Naive B cell (primary cell): ENCODE measurements at regions not wholly inside any gene's neighbourhood (a gene's known extent, or its start where the extent isn't known, plus 50 kb on each side); places are given as distances from the start of the nearest gene placed in this dataset.

ENCODE experiments used
- ATAC-seq, 2 donors: fragments of 150-1000 bp; cut with Tn5 transposase; 2 replicates each; pipeline ENCODE4 v1.10.0; 2021; ENCODE audit warnings: low read depth in 2 of 2, mild to moderate bottlenecking in 2 of 2, moderate library complexity in 2 of 2
- DNase-seq: peaks from one replicate; pipeline ENCODE4 v3.0.0; 2022
- H3K27ac Mint-ChIP-seq, 6 donors: one replicate each; pipeline ENCODE4 v1.8.0; 2020 to 2022; ENCODE audit warnings: mild to moderate bottlenecking in 6 of 6, mixed read lengths in 6 of 6, moderate library complexity in 5 of 6, inconsistent platforms in 2 of 6
- H3K27me3 Mint-ChIP-seq, 3 donors: one replicate each; pipeline ENCODE4 v1.8.0; 2021 to 2022; ENCODE audit warnings: mixed read lengths in 3 of 3, mild to moderate bottlenecking in 1 of 3
- H3K36me3 Mint-ChIP-seq, 2 donors: one replicate each; pipeline ENCODE4 v1.8.0; 2020 to 2022; ENCODE audit warnings: mixed read lengths in 2 of 2, inconsistent platforms in 1 of 2, mild to moderate bottlenecking in 1 of 2
- H3K4me1 Mint-ChIP-seq, 3 donors: one replicate each; pipeline ENCODE4 v1.8.0; 2020 to 2022; ENCODE audit warnings: mixed read lengths in 3 of 3, inconsistent platforms in 1 of 3, mild to moderate bottlenecking in 1 of 3, moderate library complexity in 1 of 3
- H3K4me3 Mint-ChIP-seq, 8 donors: one replicate each; pipeline ENCODE4 v1.8.0; 2020 to 2022; ENCODE audit warnings: mild to moderate bottlenecking in 8 of 8, mixed read lengths in 8 of 8, moderate library complexity in 8 of 8, inconsistent platforms in 2 of 8
- H3K9me3 Mint-ChIP-seq, 7 donors: one replicate each; pipeline ENCODE4 v1.8.0; 2020 to 2022; ENCODE audit warnings: mixed read lengths in 7 of 7, mild to moderate bottlenecking in 5 of 7, inconsistent platforms in 2 of 7, moderate library complexity in 1 of 7

DNA sequence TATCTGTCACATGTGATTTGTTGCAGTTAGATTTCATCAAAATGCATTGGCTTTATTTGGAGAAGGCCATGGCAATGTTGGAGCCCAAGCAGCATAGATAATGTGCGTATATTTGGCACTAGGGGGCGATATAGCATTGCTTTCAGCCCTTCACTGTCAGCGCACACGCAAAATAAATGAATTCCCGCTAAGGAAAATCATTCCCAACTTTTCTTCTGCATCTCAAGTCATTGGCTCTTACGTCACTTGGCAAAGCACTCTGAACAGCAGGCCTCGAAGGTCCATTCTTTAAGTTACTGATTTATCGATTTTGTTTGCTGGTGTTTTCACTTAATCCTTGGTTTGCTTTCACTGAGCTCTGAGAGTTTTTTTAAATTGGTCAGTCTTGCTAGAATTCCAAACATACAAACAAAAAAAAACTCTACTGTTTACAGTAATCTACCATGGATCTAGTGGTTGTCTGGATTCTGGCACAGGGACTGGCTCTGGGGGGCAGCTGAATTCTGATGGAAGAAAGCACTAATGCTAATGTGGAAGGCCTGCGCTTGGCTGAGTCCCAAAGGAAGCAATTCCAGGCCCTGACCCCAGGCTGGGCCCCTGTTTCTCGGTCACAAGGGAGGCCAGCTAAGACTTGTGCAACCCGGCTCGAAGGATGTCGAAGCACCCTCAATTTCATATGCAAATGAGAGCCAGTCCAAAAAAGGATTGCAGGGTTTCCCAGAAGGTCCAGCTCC lies 97.7 kb upstream of the IPO5 start:
- no peak for ATAC-seq
- Mint-ChIP-seq H3K27ac (no peak overlapping the region), H3K27me3 (peaks cover 6 to 17% (median 9%) of the 10 kb centered on the region in 3 donors), H3K36me3 (no peaks in the 10 kb centered on the region), H3K4me1 (peaks cover 0 to 6% (median 0%) of the 10 kb centered on the region in 3 donors), H3K9me3 (peaks cover 0 to 11% (median 1%) of the 10 kb centered on the region in 7 donors), H3K4me3 (no peak overlapping the region)
- no peak for DNase-seq

DNA sequence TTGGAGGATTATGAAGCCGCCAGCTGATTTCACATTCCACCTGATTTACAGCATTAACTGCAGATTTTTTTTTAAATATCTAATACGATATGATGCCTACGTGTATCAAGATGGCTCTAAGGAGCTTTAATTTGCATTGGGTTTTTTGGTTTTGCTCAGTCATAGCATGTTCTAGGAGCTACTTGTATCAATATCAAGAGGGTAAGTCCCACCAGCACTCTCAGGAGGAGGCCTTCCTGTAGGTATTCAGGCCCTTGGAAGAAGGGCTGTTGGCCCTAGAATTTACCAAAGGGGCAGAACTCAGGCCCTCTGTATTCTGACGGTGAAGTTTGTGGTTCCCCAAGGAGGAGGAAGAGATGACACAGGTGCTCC lies 97.2 kb upstream of the IPO5 start:
- Mint-ChIP-seq H3K4me1 (peaks cover 0 to 6% (median 0%) of the 10 kb centered on the region in 3 donors), H3K36me3 (no peaks in the 10 kb centered on the region), H3K4me3 (no peak overlapping the region), H3K27me3 (peaks cover 6 to 17% (median 7%) of the 10 kb centered on the region in 3 donors), H3K27ac (no peak overlapping the region), H3K9me3 (peaks cover 0 to 10% (median 1%) of the 10 kb centered on the region in 7 donors)
- ATAC-seq: no peak
- DNase-seq: no peak

DNA sequence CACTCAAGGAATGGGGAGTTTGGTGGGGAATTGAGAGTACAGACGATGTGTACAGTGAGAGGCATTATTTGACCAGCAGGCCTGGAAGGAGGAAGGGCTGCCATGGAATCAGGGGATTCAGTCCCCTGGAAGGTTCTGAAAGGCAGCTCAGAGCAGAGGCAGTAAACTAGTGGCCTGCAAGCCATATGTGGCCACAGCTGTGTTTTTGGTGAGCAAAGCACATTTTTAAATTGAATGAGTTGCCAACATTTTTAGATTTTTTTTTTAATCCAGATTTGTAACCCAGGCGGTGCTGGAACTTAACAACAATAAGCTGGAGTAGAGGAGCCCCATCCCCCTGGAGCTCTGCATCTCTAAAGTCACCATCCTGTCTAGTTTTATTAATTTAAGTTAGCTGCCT lies 95.3 kb upstream of the IPO5 start:
- no peak for ATAC-seq
- peaks cover 5 to 13% (median 7%) of the 10 kb centered on the region in 7 donors for H3K9me3 Mint-ChIP-seq
- no peaks in the 10 kb centered on the region for H3K36me3 Mint-ChIP-seq
- peaks cover 0 to 6% (median 0%) of the 10 kb centered on the region in 3 donors for H3K4me1 Mint-ChIP-seq
- no peak for DNase-seq
- no peak overlapping the region for H3K4me3 Mint-ChIP-seq
- peaks cover 5 to 17% (median 6%) of the 10 kb centered on the region in 3 donors for H3K27me3 Mint-ChIP-seq
- no peak overlapping the region for H3K27ac Mint-ChIP-seq

DNA sequence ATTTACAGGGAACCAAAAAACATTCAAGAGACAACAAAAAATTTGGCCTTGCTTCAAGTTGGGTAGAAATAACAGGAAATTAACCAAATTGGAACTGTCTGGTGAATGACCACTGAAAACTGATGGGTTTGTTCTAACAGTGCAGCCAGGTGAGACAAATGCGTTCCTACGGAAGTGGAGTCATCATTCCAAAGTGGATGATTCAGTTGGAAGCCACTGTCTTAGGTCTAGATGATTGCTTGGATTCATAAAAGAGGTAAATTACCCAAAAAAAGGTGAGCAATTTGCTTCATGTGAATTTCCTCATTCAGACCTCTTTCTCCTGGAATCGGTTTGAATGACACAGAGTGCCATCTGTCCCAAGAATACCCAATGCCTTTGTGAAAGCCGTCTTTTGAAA lies 87.1 kb upstream of the IPO5 start:
- H3K36me3 Mint-ChIP-seq: peaks cover 15 to 26% of the 10 kb centered on the region in 2 donors
- H3K27ac Mint-ChIP-seq: no peak overlapping the region
- H3K9me3 Mint-ChIP-seq: peaks cover 11 to 32% (median 22%) of the 10 kb centered on the region in 7 donors
- ATAC-seq: no peak
- no peaks in the 10 kb centered on the region for H3K4me1 Mint-ChIP-seq
- no peak for DNase-seq
- peaks cover 0 to 25% (median 10%) of the 10 kb centered on the region in 3 donors for H3K27me3 Mint-ChIP-seq
- H3K4me3 Mint-ChIP-seq: no peak overlapping the region

DNA sequence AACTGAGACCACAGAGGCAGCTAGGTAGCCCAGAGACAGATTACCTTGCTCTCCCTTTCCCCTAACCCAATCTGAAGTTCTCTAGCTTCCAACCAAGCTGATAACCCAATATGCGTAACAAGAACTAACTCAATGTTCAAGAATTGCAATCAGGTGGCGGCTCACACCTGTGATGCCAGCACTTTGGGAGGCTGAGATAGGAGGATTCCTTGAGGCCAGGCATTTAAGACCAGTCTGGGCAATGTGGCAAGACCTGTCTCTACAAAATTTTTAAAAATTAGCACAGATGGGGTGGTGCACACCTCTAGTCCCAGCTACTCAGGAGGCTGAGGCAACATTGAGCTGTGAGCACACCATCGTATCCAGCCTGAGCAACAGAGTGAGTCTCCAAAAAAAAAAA lies 86.7 kb upstream of the IPO5 start:
- Mint-ChIP-seq H3K27me3 (peaks cover 0 to 25% (median 10%) of the 10 kb centered on the region in 3 donors), H3K9me3 (peaks cover 11 to 32% (median 22%) of the 10 kb centered on the region in 7 donors), H3K4me3 (no peak overlapping the region), H3K4me1 (no peaks in the 10 kb centered on the region), H3K36me3 (peaks cover 15 to 26% of the 10 kb centered on the region in 2 donors), H3K27ac (no peak overlapping the region)
- ATAC-seq: no peak
- DNase-seq: no peak

DNA sequence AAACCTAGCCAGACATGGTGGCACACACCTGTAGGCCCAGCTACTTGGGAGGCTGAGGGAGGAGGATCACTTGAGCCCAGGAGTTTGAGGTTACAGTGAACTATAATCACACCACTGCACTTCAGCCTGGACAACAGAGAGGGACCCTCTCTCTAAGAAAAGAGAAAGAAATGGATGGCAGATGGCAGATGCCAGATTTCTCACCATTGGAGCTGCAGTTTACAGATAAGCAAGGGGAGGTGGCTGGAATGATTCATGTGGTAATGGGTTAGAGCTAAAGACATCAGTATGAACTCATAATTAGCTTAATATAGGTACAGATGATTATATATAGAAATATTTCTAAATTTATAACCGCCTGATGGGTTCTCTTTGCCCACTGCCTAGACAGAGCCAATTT lies 80.1 kb upstream of the IPO5 start:
- Mint-ChIP-seq H3K27me3 (peaks cover 1 to 12% (median 6%) of the 10 kb centered on the region in 3 donors), H3K4me1 (no peaks in the 10 kb centered on the region), H3K4me3 (no peak overlapping the region), H3K9me3 (peaks cover 0 to 3% (median 0%) of the 10 kb centered on the region in 7 donors), H3K36me3 (peaks cover 0 to under 1% of the 10 kb centered on the region in 2 donors), H3K27ac (no peak overlapping the region)
- no peak for ATAC-seq
- no peak for DNase-seq

DNA sequence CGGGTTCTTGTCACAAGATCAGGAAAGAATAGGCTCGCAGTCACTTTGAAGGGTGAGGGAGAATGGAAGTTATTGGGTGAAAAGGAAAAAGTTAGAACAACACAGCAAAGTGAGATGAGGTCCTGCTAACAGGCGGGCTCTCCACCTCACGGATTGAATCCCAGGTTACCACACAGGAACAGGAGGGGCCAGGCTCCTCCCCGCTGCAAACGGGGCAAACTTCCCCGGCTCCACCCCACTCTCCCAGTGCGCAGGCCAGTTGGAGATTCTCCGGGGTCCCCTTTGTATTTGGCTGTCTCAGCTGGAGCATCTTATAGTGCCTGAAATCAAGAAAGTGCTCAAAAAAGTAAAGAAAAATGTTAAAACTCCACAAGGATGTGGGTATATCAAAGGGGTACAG lies 78.3 kb upstream of the IPO5 start:
- no peak for DNase-seq
- Mint-ChIP-seq H3K27me3 (peaks cover 0 to 17% (median 13%) of the 10 kb centered on the region in 3 donors), H3K27ac (no peak overlapping the region), H3K36me3 (no peaks in the 10 kb centered on the region), H3K4me1 (no peaks in the 10 kb centered on the region), H3K4me3 (no peak overlapping the region), H3K9me3 (peaks cover 0 to 3% (median 0%) of the 10 kb centered on the region in 7 donors)
- no peak for ATAC-seq

DNA sequence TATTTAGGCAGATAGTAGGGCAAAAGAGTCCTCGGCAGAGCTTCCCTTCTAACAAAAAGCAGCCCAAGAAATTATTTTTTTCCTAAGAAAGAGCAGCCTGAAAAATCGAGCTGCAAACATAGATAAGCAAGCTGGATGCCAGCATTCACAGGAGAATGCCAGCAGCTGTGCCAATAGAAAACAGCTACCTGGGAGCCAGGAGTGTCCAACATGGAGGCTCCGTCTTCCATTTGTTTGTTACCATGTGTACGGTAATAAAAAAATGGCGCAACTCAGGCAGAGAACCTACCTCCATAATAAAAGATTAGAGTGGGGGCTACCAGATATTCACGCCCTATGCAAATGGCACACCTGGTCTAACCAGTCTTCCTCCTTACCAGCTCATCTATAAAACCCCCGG lies 77.6 kb upstream of the IPO5 start:
- Mint-ChIP-seq H3K27me3 (peaks cover 4 to 17% (median 13%) of the 10 kb centered on the region in 3 donors), H3K4me3 (no peak overlapping the region), H3K4me1 (no peaks in the 10 kb centered on the region), H3K36me3 (no peaks in the 10 kb centered on the region), H3K27ac (no peak overlapping the region), H3K9me3 (peaks cover 0 to 5% (median 0%) of the 10 kb centered on the region in 7 donors)
- ATAC-seq (no peak), DNase-seq (no peak)

DNA sequence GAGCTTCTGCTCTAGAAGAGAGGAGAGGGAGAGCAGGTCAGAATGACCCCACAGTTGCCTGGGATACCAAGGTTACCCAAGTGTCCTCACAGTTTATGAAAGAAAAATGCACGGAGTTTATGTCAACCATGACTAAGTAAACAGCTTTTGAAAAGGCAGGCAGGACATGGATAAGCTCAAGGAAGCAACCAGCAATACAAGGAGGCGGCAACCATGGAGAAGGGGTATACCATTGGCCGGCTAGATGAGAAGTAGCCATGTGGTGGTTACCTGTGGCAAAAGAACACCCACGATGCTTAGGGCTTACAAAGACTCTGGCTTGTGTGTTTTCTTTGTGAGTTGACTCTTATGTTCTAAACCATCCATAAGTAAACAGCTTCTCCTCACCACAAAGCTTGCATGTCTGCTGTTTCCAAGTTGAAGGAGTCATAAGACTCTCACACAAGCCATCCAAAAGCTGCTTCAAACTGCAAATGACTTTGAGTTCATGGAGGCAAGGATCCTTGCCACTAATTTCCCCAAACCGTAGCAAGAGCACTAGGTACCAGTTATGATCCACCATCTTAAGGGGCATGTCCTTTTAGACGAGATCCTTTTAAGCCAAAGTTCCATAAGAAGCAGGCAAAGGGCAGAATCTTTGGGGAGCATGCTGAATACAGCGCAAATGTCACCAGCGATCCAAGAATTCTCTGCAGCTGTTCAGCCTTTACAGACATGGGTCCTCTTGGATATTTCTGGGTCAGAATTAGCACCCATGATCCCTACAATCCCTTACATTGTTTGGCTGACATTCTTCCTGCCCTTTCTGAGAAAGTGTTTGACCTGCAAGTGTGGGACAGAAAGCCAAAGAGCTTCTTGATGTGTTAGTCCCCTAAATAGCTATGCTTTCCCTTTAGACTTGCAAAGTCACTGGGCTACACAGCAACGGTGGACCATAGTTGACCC lies 74.8 kb upstream of the IPO5 start:
- no peak overlapping the region for H3K4me3 Mint-ChIP-seq
- H3K4me1 Mint-ChIP-seq: no peaks in the 10 kb centered on the region
- peaks cover 0 to 5% (median 2%) of the 10 kb centered on the region in 7 donors for H3K9me3 Mint-ChIP-seq
- H3K27me3 Mint-ChIP-seq: peaks cover 17 to 21% (median 18%) of the 10 kb centered on the region in 3 donors
- H3K36me3 Mint-ChIP-seq: no peaks in the 10 kb centered on the region
- no peak for DNase-seq
- no peak overlapping the region for H3K27ac Mint-ChIP-seq
- no peak for ATAC-seq

DNA sequence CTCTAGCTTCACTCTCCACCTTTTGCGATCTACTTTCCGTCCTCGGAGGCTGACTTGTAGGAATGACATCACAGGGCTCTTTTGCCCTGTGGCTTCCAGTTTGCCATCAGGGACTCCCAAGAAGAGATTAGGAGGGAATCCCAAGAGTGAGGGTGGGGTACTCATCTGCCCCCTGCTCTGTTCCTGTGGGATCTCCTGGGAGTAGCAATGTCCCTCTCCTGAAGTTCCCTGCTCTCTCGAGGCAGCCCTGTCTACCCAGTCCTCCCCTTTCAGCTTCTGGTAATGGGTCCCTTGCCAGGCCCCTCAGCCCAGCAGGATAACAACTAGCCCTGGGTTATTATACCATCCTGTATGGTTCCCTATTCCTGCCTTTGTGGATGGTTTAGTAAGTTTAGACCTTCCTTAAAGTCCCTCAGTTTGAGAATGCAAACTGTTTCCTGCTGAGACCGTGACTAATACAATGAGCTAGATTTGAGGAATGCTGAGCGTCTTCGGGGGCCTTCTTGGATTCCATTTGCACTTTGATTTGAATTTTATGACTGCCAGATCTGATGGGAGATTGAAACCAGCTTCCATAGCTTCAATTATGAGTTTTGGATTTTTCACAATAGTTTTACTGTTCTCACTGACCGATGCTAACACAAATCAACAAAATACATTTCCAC lies 73.7 kb upstream of the IPO5 start:
- Mint-ChIP-seq H3K4me3 (no peak overlapping the region), H3K36me3 (no peaks in the 10 kb centered on the region), H3K9me3 (peaks cover 0 to 5% (median 3%) of the 10 kb centered on the region in 7 donors), H3K27me3 (peaks cover 21 to 24% (median 24%) of the 10 kb centered on the region in 3 donors), H3K4me1 (no peaks in the 10 kb centered on the region), H3K27ac (no peak overlapping the region)
- DNase-seq (no peak), ATAC-seq (no peak)

DNA sequence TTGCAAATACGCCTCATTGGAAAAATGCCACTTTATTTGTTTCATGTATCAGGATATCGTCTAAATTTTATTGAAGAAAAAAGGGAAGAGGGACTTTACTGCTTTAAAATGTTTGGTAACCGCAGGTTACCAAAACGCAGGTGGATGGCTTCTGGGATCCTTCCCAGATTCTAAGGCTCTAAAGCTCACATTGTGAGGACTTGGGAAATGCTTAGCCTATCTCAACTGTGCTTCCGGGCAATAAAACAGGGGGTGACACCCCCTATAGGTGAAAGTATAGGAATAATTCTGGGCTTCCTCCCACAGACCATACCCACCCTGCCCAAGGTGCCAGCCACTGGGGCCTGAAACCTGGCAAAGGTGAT lies 73.2 kb upstream of the IPO5 start:
- ATAC-seq (no peak), DNase-seq (no peak)
- Mint-ChIP-seq H3K36me3 (no peaks in the 10 kb centered on the region), H3K9me3 (peaks cover 0 to 5% (median 3%) of the 10 kb centered on the region in 7 donors), H3K27me3 (peaks cover 17 to 29% (median 19%) of the 10 kb centered on the region in 3 donors), H3K4me3 (no peak overlapping the region), H3K27ac (no peak overlapping the region), H3K4me1 (no peaks in the 10 kb centered on the region)

DNA sequence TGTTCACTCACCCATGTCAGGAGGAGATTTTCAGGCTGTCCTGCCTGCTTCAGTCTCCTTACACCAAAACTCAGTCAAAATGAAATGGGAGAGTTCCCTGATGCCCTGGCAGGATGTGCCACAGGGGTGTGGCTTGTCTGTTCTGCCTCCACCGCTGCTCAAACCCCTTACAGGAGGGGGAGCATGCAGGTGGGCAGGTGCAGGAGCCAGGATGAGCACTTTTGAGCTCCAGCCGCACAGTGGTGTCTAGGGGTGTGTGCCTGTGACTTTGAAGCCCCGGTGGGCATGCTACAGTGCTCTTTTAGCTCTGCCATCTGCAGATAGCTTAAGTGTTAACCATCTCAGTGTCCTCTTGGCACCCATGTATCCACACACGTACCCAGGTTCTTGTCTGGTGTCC lies 71.9 kb upstream of the IPO5 start:
- Mint-ChIP-seq H3K4me3 (no peak overlapping the region), H3K27me3 (peaks cover 12 to 34% (median 19%) of the 10 kb centered on the region in 3 donors), H3K9me3 (peaks cover 0 to 7% (median 3%) of the 10 kb centered on the region in 7 donors), H3K4me1 (no peaks in the 10 kb centered on the region), H3K27ac (no peak overlapping the region), H3K36me3 (no peaks in the 10 kb centered on the region)
- DNase-seq (no peak), ATAC-seq (no peak)

DNA sequence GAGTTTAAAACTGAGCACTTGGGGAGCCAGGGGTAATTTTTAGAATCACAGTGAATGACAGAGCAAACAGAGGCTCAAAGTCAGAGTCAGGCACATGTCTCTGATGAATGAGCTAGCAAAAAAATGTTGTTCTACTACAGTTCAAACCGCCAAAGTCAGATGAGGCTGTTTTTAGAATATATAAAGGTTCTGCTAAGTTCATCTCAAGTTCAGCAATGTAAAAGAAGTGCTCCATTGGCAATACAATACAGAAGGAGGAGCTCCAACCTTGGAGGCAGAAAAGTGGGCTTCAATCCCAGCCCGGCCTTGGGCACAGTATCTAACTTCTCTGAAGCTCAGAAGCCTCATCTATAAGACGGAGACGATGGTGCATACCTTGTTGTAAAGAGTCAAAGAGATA lies 70.1 kb upstream of the IPO5 start:
- Mint-ChIP-seq H3K4me1 (no peaks in the 10 kb centered on the region), H3K36me3 (no peaks in the 10 kb centered on the region), H3K4me3 (no peak overlapping the region), H3K27me3 (peaks cover 8 to 34% (median 19%) of the 10 kb centered on the region in 3 donors), H3K9me3 (peaks cover 0 to 7% (median 3%) of the 10 kb centered on the region in 7 donors), H3K27ac (peak overlapping the region in 1 of 6 donors; percentile 76)
- DNase-seq: no peak
- no peak for ATAC-seq
